Transverse colon (tissue), 4 donors: ENCODE measurements at regions not wholly inside any gene's neighbourhood (a gene's known extent, or its start where the extent isn't known, plus 50 kb on each side); places are given as distances from the start of the nearest gene placed in this dataset.

Experiments
- DNase-seq: peaks from one replicate; pipeline ENCODE4 v3.0.0-alpha.2; 2019
- H3K27ac ChIP-seq, 4 donors: fragments of 200-600 bp; sonication (generic); 2 replicates each; pipeline ENCODE4 v1.5.1; 2016 to 2018; ENCODE audit warnings: inconsistent platforms in 4 of 4
- H3K27me3 ChIP-seq: fragments of 200-600 bp; sonication (generic); 2 replicates; pipeline ENCODE4 v1.5.1; 2017; ENCODE audit warnings: inconsistent platforms
- H3K36me3 ChIP-seq, 4 donors: fragments of 200-600 bp; sonication (generic); 2 replicates each; pipeline ENCODE4 v1.5.1; 2017 to 2019; ENCODE audit warnings: inconsistent platforms in 4 of 4
- H3K4me1 ChIP-seq, 4 donors: fragments of 200-600 bp; sonication (generic); 2 replicates each; pipeline ENCODE4 v1.5.1; 2017 to 2020; ENCODE audit warnings: inconsistent platforms in 4 of 4
- H3K4me3 ChIP-seq, 4 donors: fragments of 200-600 bp; sonication (generic); 1 replicate in 1 of 4; 2 replicates in 3 of 4; pipeline versions ENCODE4 v1.5.1 to v1.6.1; 2017 to 2019; ENCODE audit warnings: inconsistent platforms in 4 of 4
- H3K9me3 ChIP-seq, 2 donors: fragments of 200-600 bp; sonication (generic); 2 replicates each; pipeline ENCODE4 v1.5.1; 2017 to 2019; ENCODE audit warnings: inconsistent platforms in 2 of 2
- EP300 ChIP-seq: sonication (generic); formaldehyde crosslinking; IDR thresholded peaks from one replicate; pipeline ENCODE4 v1.6.1; 2017; ENCODE audit warnings: antibody characterized with exemption, low read depth
- POLR2A ChIP-seq: fragments of 450-650 bp; IDR thresholded peaks from one replicate; pipeline ENCODE4 v1.6.1; 2016; ENCODE audit warnings: antibody characterized with exemption, mild to moderate bottlenecking, moderate library complexity
- POLR2AphosphoS5 ChIP-seq, 3 donors: sonication (generic); formaldehyde crosslinking; IDR thresholded peaks; one replicate each; pipeline ENCODE4 v1.6.1; 2016; ENCODE audit warnings: antibody characterized with exemption in 3 of 3
- WGBS, 2 donors: methylation state at CpG; one replicate each; pipeline ENCODE4 v1.1.5; 2018; ENCODE audit warnings: low coverage in 1 of 2; 5-methylcytosine and 5-hydroxymethylcytosine counted together
- in situ Hi-C, 4 donors: fragments of 200-750 bp; cut with MboI; loops; one replicate each; pipeline versions ENCODE4 v1.15.0 to v1.15.1; 2017; ENCODE audit warnings: low sequenced_read_pairs in 3 of 4, low pct_ligation_motif_present in 1 of 4, low pct_unique_long_range_greater_than_20kb in 1 of 4
- intact Hi-C: fragments of 100-400 bp; cut with DNase I; formaldehyde crosslinking; loops from one replicate; pipeline ENCODE4 v1.15.1; 2023; ENCODE audit warnings: low total_unique reads
- TF ChIP-seq, protein P1 (sequence below), 5 experiments: fragments of 200-600 bp in 3 of 5; fragments of 450-650 bp in 2 of 5; sonication (generic) in 3 of 5; IDR thresholded peaks; 1 replicate in 2 of 5; 2 replicates in 3 of 5; pipeline ENCODE4 v1.5.1; 2016 to 2017; ENCODE audit warnings: antibody characterized with exemption in 5 of 5, inconsistent platforms in 3 of 5, mild to moderate bottlenecking in 2 of 5, moderate library complexity in 1 of 5

DNA sequence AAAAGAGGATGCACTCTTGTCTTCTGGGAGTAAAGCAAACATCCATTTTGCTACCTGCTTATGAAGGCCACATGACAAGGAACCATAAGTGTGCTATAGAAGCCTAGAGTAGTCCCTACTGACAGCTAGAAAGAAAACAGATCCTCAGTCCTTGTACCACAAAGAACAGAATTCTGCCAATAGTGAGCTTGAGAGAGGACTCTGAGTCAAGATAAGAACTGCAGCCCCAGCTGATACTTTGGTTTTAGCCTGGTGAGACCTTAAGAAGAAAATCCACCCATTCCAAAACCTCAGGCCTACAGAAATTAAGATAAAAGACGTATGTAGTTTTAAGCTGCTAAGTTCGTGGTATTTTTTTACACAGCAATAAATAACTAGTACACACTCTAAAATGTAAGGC, 914.6 kb downstream of the PCDH19 start:
- H3K36me3 ChIP-seq: no peaks in the 10 kb centered on the region
- H3K4me3 ChIP-seq: no peak overlapping the region
- H3K27ac ChIP-seq: no peak overlapping the region
- 64% methylated on average over 2 of the region's 2 CpGs; no CpG with 5 or more reads in 1 of the 2 donors for WGBS, 2 donors
- H3K27me3 ChIP-seq: no peaks in the 10 kb centered on the region
- in situ Hi-C loops: no loop called here
- no peak for DNase-seq
- no peaks in the 10 kb centered on the region for H3K9me3 ChIP-seq
- H3K4me1 ChIP-seq: no peaks in the 10 kb centered on the region
- TF ChIP-seq POLR2AphosphoS5 (IDR thresholded peaks at IDR 0.05): no peak
- no peak for TF ChIP-seq EP300
- no peak for TF ChIP-seq POLR2A
- TF ChIP-seq, protein P1, sequence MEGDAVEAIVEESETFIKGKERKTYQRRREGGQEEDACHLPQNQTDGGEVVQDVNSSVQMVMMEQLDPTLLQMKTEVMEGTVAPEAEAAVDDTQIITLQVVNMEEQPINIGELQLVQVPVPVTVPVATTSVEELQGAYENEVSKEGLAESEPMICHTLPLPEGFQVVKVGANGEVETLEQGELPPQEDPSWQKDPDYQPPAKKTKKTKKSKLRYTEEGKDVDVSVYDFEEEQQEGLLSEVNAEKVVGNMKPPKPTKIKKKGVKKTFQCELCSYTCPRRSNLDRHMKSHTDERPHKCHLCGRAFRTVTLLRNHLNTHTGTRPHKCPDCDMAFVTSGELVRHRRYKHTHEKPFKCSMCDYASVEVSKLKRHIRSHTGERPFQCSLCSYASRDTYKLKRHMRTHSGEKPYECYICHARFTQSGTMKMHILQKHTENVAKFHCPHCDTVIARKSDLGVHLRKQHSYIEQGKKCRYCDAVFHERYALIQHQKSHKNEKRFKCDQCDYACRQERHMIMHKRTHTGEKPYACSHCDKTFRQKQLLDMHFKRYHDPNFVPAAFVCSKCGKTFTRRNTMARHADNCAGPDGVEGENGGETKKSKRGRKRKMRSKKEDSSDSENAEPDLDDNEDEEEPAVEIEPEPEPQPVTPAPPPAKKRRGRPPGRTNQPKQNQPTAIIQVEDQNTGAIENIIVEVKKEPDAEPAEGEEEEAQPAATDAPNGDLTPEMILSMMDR (IDR thresholded peaks at IDR 0.05): no peak
- intact Hi-C loops: no loop called here

DNA sequence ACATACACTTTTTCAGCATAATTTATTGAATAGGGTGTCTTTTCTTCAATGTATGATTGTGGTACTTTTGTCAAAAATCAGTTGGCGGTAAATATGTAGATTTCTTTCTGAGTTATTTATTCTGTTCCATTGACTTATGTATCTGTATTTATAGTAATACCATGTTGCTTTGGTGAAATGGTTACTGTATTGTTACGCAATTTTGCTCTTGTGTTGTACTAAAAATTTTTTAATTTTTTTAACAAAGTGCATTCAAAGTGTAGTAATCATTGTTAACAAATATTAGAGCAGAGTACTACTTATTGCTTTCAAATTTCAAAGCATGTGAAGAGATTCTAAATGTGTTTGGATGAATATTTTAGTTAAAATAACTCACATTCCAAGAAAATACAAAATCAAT, 915.4 kb downstream of the PCDH19 start:
- 92 to 100% methylated on average over 2 of the region's 2 CpGs for WGBS, 2 donors
- Histone ChIP-seq H3K27ac (no peak overlapping the region), H3K4me1 (no peaks in the 10 kb centered on the region), H3K27me3 (no peaks in the 10 kb centered on the region), H3K36me3 (no peaks in the 10 kb centered on the region), H3K4me3 (no peak overlapping the region), H3K9me3 (no peaks in the 10 kb centered on the region)
- TF ChIP-seq POLR2AphosphoS5 (IDR thresholded peaks at IDR 0.05) (no peak), POLR2A (no peak), EP300 (no peak)
- TF ChIP-seq, protein P1 (IDR thresholded peaks at IDR 0.05): no peak
- in situ Hi-C loops (no loop called here), intact Hi-C loops (no loop called here)
- DNase-seq: no peak

DNA sequence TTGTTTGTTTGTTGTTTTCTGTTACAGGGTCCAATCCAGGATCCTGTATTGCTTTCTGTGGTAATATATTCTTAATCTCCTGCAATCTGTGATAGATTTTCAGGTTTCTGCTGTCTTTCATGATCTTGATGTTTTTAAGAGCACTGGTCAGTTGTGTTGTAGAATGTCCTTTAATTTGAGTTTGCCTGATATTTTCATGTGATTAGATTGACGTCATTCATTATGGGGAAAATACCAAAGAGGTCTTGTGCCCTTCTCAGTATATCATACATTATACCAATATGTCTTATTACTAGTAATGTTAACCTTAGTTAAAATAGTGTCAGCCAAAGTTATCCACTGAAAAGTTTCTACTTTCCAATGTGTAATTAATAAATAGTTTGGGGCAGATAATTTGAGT, 929.3 kb downstream of the PCDH19 start:
- no peaks in the 10 kb centered on the region for H3K9me3 ChIP-seq
- in situ Hi-C loops (no loop called here), intact Hi-C loops (no loop called here)
- no peak for DNase-seq
- 60% methylated on average over 1 of the region's 1 CpG; no CpG with 5 or more reads in 1 of the 2 donors for WGBS, 2 donors
- H3K36me3 ChIP-seq: no peaks in the 10 kb centered on the region
- H3K4me3 ChIP-seq: no peak overlapping the region
- no peak overlapping the region for H3K27ac ChIP-seq
- no peaks in the 10 kb centered on the region for H3K27me3 ChIP-seq
- TF ChIP-seq POLR2A (no peak), POLR2AphosphoS5 (IDR thresholded peaks at IDR 0.05) (no peak), EP300 (no peak)
- TF ChIP-seq, protein P1 (IDR thresholded peaks at IDR 0.05): no peak
- H3K4me1 ChIP-seq: no peaks in the 10 kb centered on the region

DNA sequence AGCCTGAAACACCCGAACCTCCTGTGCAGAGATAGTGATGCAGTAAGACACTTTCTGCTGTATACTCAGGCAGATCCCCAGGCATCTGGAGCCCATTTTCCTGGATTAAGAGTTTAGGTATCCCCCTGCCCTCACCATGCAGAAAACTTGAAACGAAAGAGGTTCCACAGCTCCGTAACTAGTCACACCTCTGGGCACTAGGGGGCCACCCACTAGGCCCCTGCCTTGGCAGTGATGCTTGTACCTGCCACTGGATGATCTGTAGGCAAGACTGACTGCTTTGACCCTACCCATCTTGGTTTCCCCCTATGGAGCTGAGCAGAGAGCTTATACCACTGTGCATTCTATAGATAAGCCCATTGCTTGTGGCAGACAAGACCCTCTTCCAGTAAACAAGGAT, 940.6 kb downstream of the PCDH19 start:
- intact Hi-C loops (no loop called here), in situ Hi-C loops (no loop called here)
- no peak for DNase-seq
- H3K27ac ChIP-seq: no peak overlapping the region
- no peaks in the 10 kb centered on the region for H3K9me3 ChIP-seq
- no peaks in the 10 kb centered on the region for H3K4me1 ChIP-seq
- no peaks in the 10 kb centered on the region for H3K27me3 ChIP-seq
- no peak for TF ChIP-seq POLR2A
- TF ChIP-seq, protein P1 (IDR thresholded peaks at IDR 0.05): no peak
- TF ChIP-seq EP300: no peak
- TF ChIP-seq POLR2AphosphoS5 (IDR thresholded peaks at IDR 0.05): no peak
- no peak overlapping the region for H3K4me3 ChIP-seq
- WGBS, 2 donors: 73% methylated on average over 3 of the region's 3 CpGs; no CpG with 5 or more reads in 1 of the 2 donors
- no peaks in the 10 kb centered on the region for H3K36me3 ChIP-seq
